CD8-positive, alpha-beta memory T cell (primary cell): ENCODE measurements at regions not wholly inside any gene's neighbourhood (a gene's known extent, or its start where the extent isn't known, plus 50 kb on each side); places are given as distances from the start of the nearest gene placed in this dataset.

Source experiments
- CTCF ChIA-PET: fragments of 350-600 bp; sonication (Branson Sonifier 250); formaldehyde crosslinking; loops from one replicate; lab custom pipeline; 2021; ENCODE audit warnings: antibody characterized with exemption; lab: Charles Lee
- POLR2A ChIA-PET: fragments of 350-600 bp; sonication (Branson Sonifier 250); formaldehyde crosslinking; loops from one replicate; lab custom pipeline; 2021; ENCODE audit warnings: antibody characterized with exemption; lab: Charles Lee
- DNase-seq, 5 donors: peaks; one replicate each; pipeline versions ENCODE4 v3.0.0 to v3.0.0-alpha.2; 2020 to 2022; ENCODE audit warnings: mixed read lengths in 1 of 5
- H3K27ac ChIP-seq: one replicate; pipeline ENCODE4 v1.7.0; 2013; ENCODE audit warnings: low read depth, mild to moderate bottlenecking, low read length, moderate library complexity
- H3K27me3 ChIP-seq: 2 replicates; pipeline ENCODE4 v1.7.0; 2013; ENCODE audit warnings: low read length, mild to moderate bottlenecking; ENCODE audit not compliant: insufficient read depth, poor library complexity, severe bottlenecking
- H3K36me3 ChIP-seq: 2 replicates; pipeline ENCODE4 v1.7.0; 2013; ENCODE audit warnings: mild to moderate bottlenecking, low read length, moderate library complexity; ENCODE audit not compliant: insufficient read depth
- H3K4me1 ChIP-seq: 2 replicates; pipeline ENCODE4 v1.7.0; 2013; ENCODE audit warnings: mild to moderate bottlenecking, low read length, moderate library complexity; ENCODE audit not compliant: insufficient read depth
- H3K4me3 ChIP-seq: 2 replicates; pipeline ENCODE4 v1.7.0; 2013; ENCODE audit warnings: mild to moderate bottlenecking, low read length
- H3K9me3 ChIP-seq: 2 replicates; pipeline ENCODE4 v1.7.0; 2013; ENCODE audit warnings: mild to moderate bottlenecking, low read length
- H3K27ac Mint-ChIP-seq, 8 donors: one replicate each; pipeline ENCODE4 v1.8.0; 2020 to 2021; ENCODE audit warnings: mixed read lengths in 8 of 8, mild to moderate bottlenecking in 6 of 8, inconsistent platforms in 3 of 8, moderate library complexity in 3 of 8
- H3K27me3 Mint-ChIP-seq, 2 donors: one replicate each; pipeline ENCODE4 v1.8.0; 2020 to 2021; ENCODE audit warnings: mixed read lengths in 2 of 2, mild to moderate bottlenecking in 1 of 2, moderate library complexity in 1 of 2
- H3K36me3 Mint-ChIP-seq, 3 donors: one replicate each; pipeline ENCODE4 v1.8.0; 2020 to 2021; ENCODE audit warnings: mixed read lengths in 3 of 3, inconsistent platforms in 1 of 3, mild to moderate bottlenecking in 1 of 3
- H3K4me1 Mint-ChIP-seq, 3 donors: one replicate each; pipeline ENCODE4 v1.8.0; 2020 to 2021; ENCODE audit warnings: mixed read lengths in 3 of 3, inconsistent platforms in 1 of 3, mild to moderate bottlenecking in 1 of 3
- H3K4me3 Mint-ChIP-seq, 7 donors: one replicate each; pipeline ENCODE4 v1.8.0; 2020 to 2021; ENCODE audit warnings: mixed read lengths in 7 of 7, mild to moderate bottlenecking in 6 of 7, moderate library complexity in 4 of 7, inconsistent platforms in 2 of 7
- H3K9me3 Mint-ChIP-seq, 5 donors: one replicate each; pipeline ENCODE4 v1.8.0; 2020 to 2022; ENCODE audit warnings: mixed read lengths in 5 of 5, mild to moderate bottlenecking in 3 of 5, moderate library complexity in 2 of 5, inconsistent platforms in 1 of 5

GRCh38 chr2:216284708-216285107 is 87.6 kb downstream of the MARCHF4 start:
- peaks cover 2 to 6% of the 10 kb centered on the region in 2 donors for H3K27me3 Mint-ChIP-seq
- H3K4me3 ChIP-seq = no peak overlapping the region
- H3K36me3 ChIP-seq = no peaks in the 10 kb centered on the region
- H3K27me3 ChIP-seq = no peaks in the 10 kb centered on the region
- H3K4me1 Mint-ChIP-seq = no peaks in the 10 kb centered on the region
- no peaks in the 10 kb centered on the region for H3K9me3 ChIP-seq
- no peak overlapping the region for H3K4me3 Mint-ChIP-seq
- no peak overlapping the region for H3K27ac ChIP-seq
- H3K9me3 Mint-ChIP-seq = no peaks in the 10 kb centered on the region
- no peak overlapping the region for H3K27ac Mint-ChIP-seq
- POLR2A ChIA-PET = no interaction called here
- no peaks in the 10 kb centered on the region for H3K4me1 ChIP-seq
- H3K36me3 Mint-ChIP-seq = no peaks in the 10 kb centered on the region
- no peak for DNase-seq
- CTCF ChIA-PET = no interaction called here

GRCh38 chr2:216283038-216283900 is 89.0 kb downstream of the MARCHF4 start:
- peaks cover 5 to 6% of the 10 kb centered on the region in 2 donors for H3K27me3 Mint-ChIP-seq
- no peaks in the 10 kb centered on the region for H3K27me3 ChIP-seq
- no peak overlapping the region for H3K4me3 ChIP-seq
- ChIA-PET POLR2A (no interaction called here), CTCF (interaction anchor here (0.6 kb wide), 1 partner anchor 120 kb away, joined by 3 read pairs; no protein-coding TSS in a partner anchor)
- H3K36me3 Mint-ChIP-seq = no peaks in the 10 kb centered on the region
- no peaks in the 10 kb centered on the region for H3K9me3 ChIP-seq
- H3K4me1 Mint-ChIP-seq = no peaks in the 10 kb centered on the region
- H3K4me3 Mint-ChIP-seq = no peak overlapping the region
- H3K4me1 ChIP-seq = no peaks in the 10 kb centered on the region
- no peaks in the 10 kb centered on the region for H3K9me3 Mint-ChIP-seq
- no peaks in the 10 kb centered on the region for H3K36me3 ChIP-seq
- DNase-seq = no peak
- no peak overlapping the region for H3K27ac ChIP-seq
- H3K27ac Mint-ChIP-seq = peak overlapping the region in 2 of 8 donors; percentile 14 to 55

- ChIA-PET CTCF (no interaction called here), POLR2A (no interaction called here)
- no peak for DNase-seq
- Histone ChIP-seq H3K4me1 (no peaks in the 10 kb centered on the region), H3K27me3 (no peaks in the 10 kb centered on the region), H3K4me3 (no peak overlapping the region), H3K36me3 (no peaks in the 10 kb centered on the region), H3K27ac (no peak overlapping the region), H3K9me3 (no peaks in the 10 kb centered on the region)
- Mint-ChIP-seq H3K9me3 (no peaks in the 10 kb centered on the region), H3K27me3 (peaks cover 5 to 6% of the 10 kb centered on the region in 2 donors), H3K4me3 (no peak overlapping the region), H3K4me1 (no peaks in the 10 kb centered on the region), H3K27ac (no peak overlapping the region), H3K36me3 (no peaks in the 10 kb centered on the region)
Measured at GRCh38 chr2:216281876-216282275, 90.4 kb downstream of the MARCHF4 start.

- H3K4me3 Mint-ChIP-seq = no peak overlapping the region
- Histone ChIP-seq H3K27me3 (no peaks in the 10 kb centered on the region), H3K4me1 (no peaks in the 10 kb centered on the region), H3K36me3 (no peaks in the 10 kb centered on the region), H3K4me3 (no peak overlapping the region), H3K27ac (no peak overlapping the region), H3K9me3 (no peaks in the 10 kb centered on the region)
- H3K27me3 Mint-ChIP-seq = peaks cover 5 to 9% of the 10 kb centered on the region in 2 donors
- DNase-seq = no peak
- ChIA-PET CTCF (no interaction called here), POLR2A (no interaction called here)
- no peak overlapping the region for H3K27ac Mint-ChIP-seq
- H3K4me1 Mint-ChIP-seq = no peaks in the 10 kb centered on the region
- peaks cover 0 to 3% (median 0%) of the 10 kb centered on the region in 3 donors for H3K36me3 Mint-ChIP-seq
- H3K9me3 Mint-ChIP-seq = no peaks in the 10 kb centered on the region
Measured at GRCh38 chr2:216281316-216281715, 91.0 kb downstream of the MARCHF4 start.

- Mint-ChIP-seq H3K36me3 (peaks cover 0 to 3% (median 0%) of the 10 kb centered on the region in 3 donors), H3K4me3 (no peak overlapping the region), H3K27me3 (peaks cover 9 to 10% of the 10 kb centered on the region in 2 donors), H3K9me3 (no peaks in the 10 kb centered on the region), H3K4me1 (no peaks in the 10 kb centered on the region), H3K27ac (peak overlapping the region in 1 of 8 donors; percentile 72)
- Histone ChIP-seq H3K27ac (no peak overlapping the region), H3K36me3 (no peaks in the 10 kb centered on the region), H3K9me3 (no peaks in the 10 kb centered on the region), H3K4me1 (no peaks in the 10 kb centered on the region), H3K27me3 (no peaks in the 10 kb centered on the region), H3K4me3 (no peak overlapping the region)
- ChIA-PET CTCF (no interaction called here), POLR2A (no interaction called here)
- DNase-seq = no peak
Measured at GRCh38 chr2:216279459-216279858, 92.8 kb downstream of the MARCHF4 start.

- H3K4me3 ChIP-seq = no peak overlapping the region
- Mint-ChIP-seq H3K27ac (peak overlapping the region in 1 of 8 donors; percentile 72), H3K9me3 (no peaks in the 10 kb centered on the region), H3K27me3 (peaks cover 9 to 14% of the 10 kb centered on the region in 2 donors), H3K36me3 (peaks cover 0 to 3% (median 0%) of the 10 kb centered on the region in 3 donors), H3K4me3 (no peak overlapping the region), H3K4me1 (no peaks in the 10 kb centered on the region)
- no peak for DNase-seq
- CTCF ChIA-PET = no interaction called here
- no peaks in the 10 kb centered on the region for H3K27me3 ChIP-seq
- no peaks in the 10 kb centered on the region for H3K4me1 ChIP-seq
- H3K27ac ChIP-seq = no peak overlapping the region
- POLR2A ChIA-PET = no interaction called here
- no peaks in the 10 kb centered on the region for H3K36me3 ChIP-seq
- H3K9me3 ChIP-seq = no peaks in the 10 kb centered on the region
Measured at GRCh38 chr2:216279031-216279430, 93.3 kb downstream of the MARCHF4 start.

GRCh38 chr2:216275890-216276289 is 96.4 kb downstream of the MARCHF4 start:
- DNase-seq = no peak
- no peak overlapping the region for H3K4me3 ChIP-seq
- no peaks in the 10 kb centered on the region for H3K36me3 ChIP-seq
- ChIA-PET POLR2A (no interaction called here), CTCF (interaction anchor here (1.4 to 1.5 kb wide), 2 partner anchors 9 to 128 kb away, joined by 3 read pairs; no protein-coding TSS in a partner anchor)
- H3K9me3 ChIP-seq = no peaks in the 10 kb centered on the region
- Mint-ChIP-seq H3K4me1 (no peaks in the 10 kb centered on the region), H3K36me3 (peaks cover 0 to 3% (median 0%) of the 10 kb centered on the region in 3 donors), H3K4me3 (no peak overlapping the region), H3K27me3 (peaks cover 14 to 15% of the 10 kb centered on the region in 2 donors), H3K9me3 (peaks cover 0 to 2% (median 0%) of the 10 kb centered on the region in 5 donors), H3K27ac (no peak overlapping the region)
- H3K27me3 ChIP-seq = no peaks in the 10 kb centered on the region
- no peak overlapping the region for H3K27ac ChIP-seq
- H3K4me1 ChIP-seq = no peaks in the 10 kb centered on the region

- H3K4me3 ChIP-seq = no peak overlapping the region
- Mint-ChIP-seq H3K27ac (no peak overlapping the region), H3K4me3 (no peak overlapping the region), H3K9me3 (peaks cover 0 to 2% (median 0%) of the 10 kb centered on the region in 5 donors), H3K27me3 (peaks cover 14 to 17% of the 10 kb centered on the region in 2 donors), H3K36me3 (peaks cover 0 to 3% (median 0%) of the 10 kb centered on the region in 3 donors), H3K4me1 (no peaks in the 10 kb centered on the region)
- H3K36me3 ChIP-seq = no peaks in the 10 kb centered on the region
- H3K27me3 ChIP-seq = no peaks in the 10 kb centered on the region
- POLR2A ChIA-PET = no interaction called here
- CTCF ChIA-PET = interaction anchor here (1.4 kb wide), 1 partner anchor 8 kb away, joined by 3 read pairs; no protein-coding TSS in a partner anchor
- H3K27ac ChIP-seq = no peak overlapping the region
- no peaks in the 10 kb centered on the region for H3K4me1 ChIP-seq
- DNase-seq = no peak
- no peaks in the 10 kb centered on the region for H3K9me3 ChIP-seq
Measured at GRCh38 chr2:216274194-216274840, 98.0 kb downstream of the MARCHF4 start.
